Mammary epithelial cell (primary cell): ENCODE measurements at regions not wholly inside any gene's neighbourhood (a gene's known extent, or its start where the extent isn't known, plus 50 kb on each side); places are given as distances from the start of the nearest gene placed in this dataset.

Source experiments
- CTCF ChIP-seq, 2 donors: IDR thresholded peaks in 1 of 2; conservative IDR thresholded peaks in 1 of 2; 2 replicates each; pipeline ENCODE4 v1.5.1; 2011 to 2012; ENCODE audit warnings: inconsistent platforms in 2 of 2, low read length in 2 of 2, mild to moderate bottlenecking in 2 of 2, control low read depth in 1 of 2, low read depth in 1 of 2; ENCODE audit not compliant: insufficient read depth in 1 of 2; ENCODE audit errors: extremely low read depth in 1 of 2
- EZH2 ChIP-seq: IDR thresholded peaks from 2 replicates; pipeline ENCODE4 v1.6.1; 2012; ENCODE audit warnings: low read length, inconsistent platforms, borderline replicate concordance

- TF ChIP-seq CTCF (conservative IDR thresholded peaks at IDR 0.05 in 1 of 2, IDR thresholded peaks at IDR 0.05 in 1 of 2; ENCODE audit: extremely low read depth in 1 of 2, insufficient read depth in 1 of 2, low read depth in 1 of 2, low read length in 2 of 2) (no peak), EZH2 (no peak)
These were observed 285.3 kb upstream of the MANEA start for GRCh38 chr6:95292011-95292410.
